ENCODE measurements at regions not wholly inside any gene's neighbourhood (a gene's known extent, or its start where the extent isn't known, plus 50 kb on each side); places are given as distances from the start of the nearest gene placed in this dataset.

DNA sequence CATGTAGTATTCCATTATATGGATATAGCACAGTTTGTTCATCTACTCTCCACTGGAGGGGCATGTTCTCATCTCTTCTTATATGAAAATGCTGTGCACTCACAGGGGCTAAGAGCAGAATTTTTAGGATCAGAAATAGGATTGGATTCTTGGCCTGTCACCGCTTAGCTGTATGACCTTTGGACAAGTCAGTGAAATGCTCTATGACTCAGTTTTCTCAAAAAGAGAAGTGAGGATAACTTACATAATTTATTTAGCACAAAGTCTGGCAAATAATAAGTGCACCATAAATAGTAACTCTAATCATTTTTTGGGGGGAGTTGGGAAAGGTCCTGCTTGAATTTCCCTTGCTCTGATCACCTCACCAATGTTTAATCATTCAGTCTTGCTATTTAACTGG, 103.7 kb upstream of the LRIG1 start:
- no peak for TF ChIP-seq EZH2 (IDR thresholded peaks at IDR 0.05; ENCODE audit: low read length, unreplicated experiment)
- TF ChIP-seq, protein P1, sequence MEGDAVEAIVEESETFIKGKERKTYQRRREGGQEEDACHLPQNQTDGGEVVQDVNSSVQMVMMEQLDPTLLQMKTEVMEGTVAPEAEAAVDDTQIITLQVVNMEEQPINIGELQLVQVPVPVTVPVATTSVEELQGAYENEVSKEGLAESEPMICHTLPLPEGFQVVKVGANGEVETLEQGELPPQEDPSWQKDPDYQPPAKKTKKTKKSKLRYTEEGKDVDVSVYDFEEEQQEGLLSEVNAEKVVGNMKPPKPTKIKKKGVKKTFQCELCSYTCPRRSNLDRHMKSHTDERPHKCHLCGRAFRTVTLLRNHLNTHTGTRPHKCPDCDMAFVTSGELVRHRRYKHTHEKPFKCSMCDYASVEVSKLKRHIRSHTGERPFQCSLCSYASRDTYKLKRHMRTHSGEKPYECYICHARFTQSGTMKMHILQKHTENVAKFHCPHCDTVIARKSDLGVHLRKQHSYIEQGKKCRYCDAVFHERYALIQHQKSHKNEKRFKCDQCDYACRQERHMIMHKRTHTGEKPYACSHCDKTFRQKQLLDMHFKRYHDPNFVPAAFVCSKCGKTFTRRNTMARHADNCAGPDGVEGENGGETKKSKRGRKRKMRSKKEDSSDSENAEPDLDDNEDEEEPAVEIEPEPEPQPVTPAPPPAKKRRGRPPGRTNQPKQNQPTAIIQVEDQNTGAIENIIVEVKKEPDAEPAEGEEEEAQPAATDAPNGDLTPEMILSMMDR (conservative IDR thresholded peaks at IDR 0.05; ENCODE audit: low read depth, low read length): no peak
